ENCODE measurements at regions not wholly inside any gene's neighbourhood (a gene's known extent, or its start where the extent isn't known, plus 50 kb on each side); places are given as distances from the start of the nearest gene placed in this dataset.

GRCh38 chr1:103387898-103388297, 137.6 kb upstream of the RNPC3 start:
- TF ChIP-seq POLR2A (IDR thresholded peaks at IDR 0.05) = no peak
- TF ChIP-seq CTCF (IDR thresholded peaks at IDR 0.05 in 4 of 5, conservative IDR thresholded peaks at IDR 0.05 in 1 of 5) = no peak

All from gastrocnemius medialis (tissue), 4 donors.